Esophagus (tissue), 2 donors: ENCODE measurements at regions not wholly inside any gene's neighbourhood (a gene's known extent, or its start where the extent isn't known, plus 50 kb on each side); places are given as distances from the start of the nearest gene placed in this dataset.

ENCODE experiments used
- H3K27ac ChIP-seq, 2 donors: one replicate each; pipeline ENCODE4 v1.5.1; 2013; ENCODE audit warnings: low read depth in 2 of 2, mild to moderate bottlenecking in 2 of 2, inconsistent platforms in 1 of 2, low read length in 1 of 2, moderate library complexity in 1 of 2
- H3K27me3 ChIP-seq, 2 donors: one replicate each; pipeline ENCODE4 v1.6.1; 2013; ENCODE audit warnings: low read length in 2 of 2, control low read depth in 1 of 2, mild to moderate bottlenecking in 1 of 2; ENCODE audit not compliant: insufficient read depth in 2 of 2, control insufficient read depth in 1 of 2
- H3K36me3 ChIP-seq, 2 donors: one replicate each; pipeline ENCODE4 v1.6.1; 2013; ENCODE audit warnings: low read length in 1 of 2; ENCODE audit not compliant: control insufficient read depth in 2 of 2, insufficient read depth in 2 of 2
- H3K4me1 ChIP-seq, 2 donors: one replicate each; pipeline ENCODE4 v1.6.1; 2013; ENCODE audit warnings: low read length in 1 of 2; ENCODE audit not compliant: control insufficient read depth in 2 of 2, insufficient read depth in 2 of 2
- H3K4me3 ChIP-seq, 2 donors: one replicate each; pipeline ENCODE4 v1.5.1; 2013; ENCODE audit warnings: low read length in 2 of 2, mild to moderate bottlenecking in 2 of 2, low read depth in 1 of 2, moderate library complexity in 1 of 2
- H3K9me3 ChIP-seq, 2 donors: one replicate each; pipeline ENCODE4 v1.6.1; 2013; ENCODE audit warnings: mild to moderate bottlenecking in 2 of 2, low read depth in 1 of 2, low read length in 1 of 2, moderate library complexity in 1 of 2; ENCODE audit not compliant: control insufficient read depth in 2 of 2, insufficient read depth in 1 of 2
- WGBS, 2 donors: extraction: QIAGEN DNeasy Blood & Tissue Kit; methylation state at CpG; one replicate each; pipeline ENCODE4 v1.1.7; 2013; 5-methylcytosine and 5-hydroxymethylcytosine counted together
- donor health status: healthy with polysubstance abuse.
- donor health status: Bipolar disorder and iron deficiency.

DNA sequence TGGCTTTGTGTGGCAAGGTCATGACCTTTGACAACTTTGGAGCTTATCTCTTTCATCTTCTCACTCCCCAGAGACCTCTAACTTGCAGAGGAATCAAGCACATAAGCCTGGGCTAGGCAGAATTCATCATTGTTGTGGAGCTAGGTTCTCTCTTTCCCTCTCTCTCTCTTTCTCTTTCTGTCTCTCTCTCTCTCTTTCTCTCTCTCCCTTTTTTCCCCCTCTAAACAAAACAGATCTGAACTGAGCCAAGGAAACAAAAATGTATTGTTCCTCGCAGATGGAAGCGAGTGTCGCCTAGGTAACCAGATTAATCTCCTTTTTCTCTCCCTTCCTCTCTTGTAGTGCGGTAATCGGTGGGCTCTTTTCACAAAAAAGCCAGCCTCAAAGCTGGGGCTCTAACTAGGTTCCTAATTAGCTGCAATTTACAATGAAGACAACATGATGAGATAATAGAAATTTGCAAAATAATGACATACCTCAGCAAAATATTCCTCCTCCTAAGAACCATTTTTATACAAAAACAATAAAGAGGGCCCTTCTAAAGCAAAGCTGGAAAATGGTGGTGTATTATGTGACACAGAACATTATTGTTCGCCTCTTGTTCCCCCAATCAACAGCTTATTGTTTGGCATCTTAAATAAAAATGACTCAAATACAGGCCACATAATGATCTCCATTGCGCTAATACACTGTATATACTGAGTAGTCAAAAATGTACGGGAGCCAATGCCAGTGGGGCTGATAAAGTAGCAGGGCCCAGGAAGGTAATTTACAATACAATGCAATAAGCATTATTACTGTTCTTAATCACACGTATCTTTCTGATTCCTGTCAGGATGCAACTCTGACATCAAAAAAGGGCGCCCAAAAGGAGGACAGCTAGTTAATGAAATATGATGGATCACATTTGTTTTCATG, 65.7 kb upstream of the SOX5 start:
- Histone ChIP-seq H3K27me3 (no peaks in the 10 kb centered on the region), H3K9me3 (no peaks in the 10 kb centered on the region), H3K4me3 (no peak overlapping the region), H3K4me1 (no peaks in the 10 kb centered on the region), H3K27ac (no peak overlapping the region), H3K36me3 (no peaks in the 10 kb centered on the region)
- 75 to 84% methylated on average over 10 of the region's 10 CpGs for WGBS, 2 donors

- no peaks in the 10 kb centered on the region for H3K4me1 ChIP-seq
- no peak overlapping the region for H3K4me3 ChIP-seq
- H3K27ac ChIP-seq, result no peak overlapping the region
- WGBS, 2 donors, result 90 to 91% methylated on average over 4 of the region's 4 CpGs
- no peaks in the 10 kb centered on the region for H3K36me3 ChIP-seq
- no peaks in the 10 kb centered on the region for H3K27me3 ChIP-seq
- H3K9me3 ChIP-seq, result no peaks in the 10 kb centered on the region
These were observed 64.8 kb upstream of the SOX5 start for GRCh38 chr12:24014240-24014639.

DNA sequence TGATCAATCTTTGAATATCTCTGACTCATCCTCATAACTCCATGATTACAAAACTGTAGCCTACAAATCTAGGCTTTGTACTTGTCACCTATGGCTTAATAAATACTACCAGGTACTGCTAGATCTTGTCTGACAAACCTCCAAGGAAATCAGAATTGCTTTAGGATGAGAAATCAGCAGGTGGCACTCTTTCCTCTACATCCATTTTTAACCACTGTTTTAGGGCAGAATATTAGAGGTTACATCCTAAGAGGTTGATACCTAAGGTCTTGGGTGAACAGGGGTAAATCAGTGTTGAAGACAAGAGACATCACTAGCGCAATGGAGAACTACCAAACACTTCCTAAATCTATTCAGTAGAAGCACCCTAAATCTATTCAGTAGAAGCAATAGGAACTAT, 63.1 kb upstream of the SOX5 start:
- Histone ChIP-seq H3K36me3 (no peaks in the 10 kb centered on the region), H3K27me3 (no peaks in the 10 kb centered on the region), H3K4me1 (no peaks in the 10 kb centered on the region), H3K9me3 (no peaks in the 10 kb centered on the region), H3K4me3 (no peak overlapping the region), H3K27ac (no peak overlapping the region)
- WGBS, 2 donors, result 95 to 96% methylated on average over 1 of the region's 1 CpG

DNA sequence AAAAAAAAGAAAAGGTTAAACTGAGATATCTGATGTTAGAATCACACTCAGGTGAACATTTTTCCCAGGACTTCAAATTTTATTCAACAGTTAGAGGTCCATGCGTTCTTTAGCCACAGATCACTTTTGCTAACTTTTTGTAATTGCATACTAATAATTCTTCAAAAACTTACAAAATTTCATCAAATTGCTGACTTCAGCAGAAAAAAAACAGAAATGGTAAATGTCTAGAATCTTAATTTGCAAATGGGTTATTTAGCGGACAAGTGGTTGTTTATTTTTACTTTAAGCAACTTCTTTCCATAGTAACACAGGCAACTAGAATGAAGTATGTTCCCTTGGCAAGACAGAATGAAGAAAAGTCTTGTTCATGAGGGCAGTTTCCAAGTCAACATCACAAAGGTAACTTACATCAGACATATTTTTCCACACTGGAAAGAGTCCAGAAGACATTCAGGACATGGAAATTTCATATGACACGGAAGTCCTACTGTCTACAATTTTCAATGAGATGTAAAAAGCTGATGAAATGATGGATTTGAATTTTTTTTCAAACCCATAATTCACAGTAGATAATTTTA, 62.5 kb upstream of the SOX5 start:
- Histone ChIP-seq H3K27me3 (no peaks in the 10 kb centered on the region), H3K4me3 (no peak overlapping the region), H3K27ac (no peak overlapping the region), H3K36me3 (no peaks in the 10 kb centered on the region), H3K9me3 (no peaks in the 10 kb centered on the region), H3K4me1 (no peaks in the 10 kb centered on the region)
- 83 to 87% methylated on average over 3 of the region's 3 CpGs for WGBS, 2 donors

- H3K4me1 ChIP-seq, result no peaks in the 10 kb centered on the region
- H3K27ac ChIP-seq, result no peak overlapping the region
- 77 to 79% methylated on average over 2 of the region's 2 CpGs for WGBS, 2 donors
These were observed 58.7 kb upstream of the SOX5 start for GRCh38 chr12:24008166-24008565.

More at GRCh38 chr12:24008166-24008565, 58.7 kb upstream of the SOX5 start:
- no peak overlapping the region for H3K4me3 ChIP-seq
- no peaks in the 10 kb centered on the region for H3K36me3 ChIP-seq
- no peaks in the 10 kb centered on the region for H3K9me3 ChIP-seq
- H3K27me3 ChIP-seq, result no peaks in the 10 kb centered on the region
